ENCODE measurements at regions not wholly inside any gene's neighbourhood (a gene's known extent, or its start where the extent isn't known, plus 50 kb on each side); places are given as distances from the start of the nearest gene placed in this dataset.

DNA sequence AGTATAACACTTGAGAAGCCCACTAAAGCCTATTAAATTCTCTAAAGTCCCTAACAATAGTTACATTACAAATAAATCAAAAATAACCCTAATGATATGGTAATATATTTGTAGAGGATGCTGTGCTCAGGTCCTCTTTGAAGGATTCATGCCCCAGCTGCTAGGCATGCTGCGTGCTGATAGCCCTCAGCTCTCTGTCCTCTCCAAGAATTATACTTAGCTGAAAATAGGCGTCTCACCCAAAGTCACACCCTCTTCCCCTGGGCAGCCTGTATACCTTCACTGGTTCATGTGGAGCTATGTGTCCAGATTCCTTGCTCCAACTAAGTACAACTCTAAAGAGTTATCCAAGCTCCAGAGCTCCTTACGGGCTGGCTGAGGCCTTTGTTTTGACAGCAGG, 312.5 kb upstream of the ZNF385D start:
- no peak for FAIRE-seq
- Histone ChIP-seq H2BK15ac (ENCODE audit: low read length) (no peak overlapping the region), H3K18ac (ENCODE audit: extremely low read depth, low read length) (no peak overlapping the region), H2BK12ac (ENCODE audit: low read depth, low read length) (no peak overlapping the region), H3K4me1 (replicated peaks in 1 of 4; ENCODE audit: control insufficient read depth in 3 of 4, insufficient read depth in 4 of 4, low read length in 3 of 4) (no peaks in the 10 kb centered on the region), H4K91ac (replicated peaks; ENCODE audit: insufficient read length, low read length) (no peak overlapping the region), H3K4ac (replicated peaks; ENCODE audit: insufficient read length, low read depth, low read length) (no peak overlapping the region), H3K9ac (replicated peaks in 1 of 4; ENCODE audit: extremely low read depth in 1 of 4, low read depth in 3 of 4, low read length in 3 of 4) (no peak overlapping the region), H3K27me3 (replicated peaks in 1 of 4; ENCODE audit: control insufficient read depth in 3 of 4, extremely low read depth in 1 of 4, insufficient read depth in 3 of 4, low read length in 3 of 4) (no peaks in the 10 kb centered on the region), H3K4me3 (ENCODE audit: extremely low read depth in 1 of 4, insufficient read depth in 2 of 4, low read depth in 3 of 4, low read length in 4 of 4) (no peak overlapping the region), H2BK20ac (ENCODE audit: low read length) (no peak overlapping the region), H2BK5ac (ENCODE audit: low read depth, low read length) (no peak overlapping the region), H3K56ac (replicated peaks; ENCODE audit: insufficient read length, low read depth, low read length) (no peak overlapping the region), H3K14ac (ENCODE audit: insufficient read length) (no peak overlapping the region), H3K27ac (ENCODE audit: low read depth, low read length) (no peak overlapping the region), H3K4me2 (ENCODE audit: insufficient read depth in 1 of 2, low read depth in 2 of 2, low read length in 2 of 2) (no peak overlapping the region), H3K23ac (ENCODE audit: insufficient read length) (no peak overlapping the region), H3K23me2 (ENCODE audit: low read depth, low read length) (peaks cover 3% of the 10 kb centered on the region; the same call in 1 of the 2 replicates), H4K5ac (ENCODE audit: insufficient read length, low read depth, low read length) (no peak overlapping the region), H3K79me1 (ENCODE audit: low read depth, low read length) (no peaks in the 10 kb centered on the region), H2AFZ (ENCODE audit: low read length) (no peak overlapping the region), H2BK120ac (replicated peaks; ENCODE audit: low read depth, low read length) (no peak overlapping the region), H3K79me2 (ENCODE audit: control insufficient read depth in 1 of 2, insufficient read depth in 2 of 2, low read length in 2 of 2) (no peaks in the 10 kb centered on the region), H4K8ac (ENCODE audit: extremely low read depth, insufficient read depth, low read length) (no peak overlapping the region), H3K36me3 (ENCODE audit: control insufficient read depth in 2 of 4, insufficient read depth in 4 of 4, low read length in 3 of 4) (no peaks in the 10 kb centered on the region), H4K20me1 (replicated peaks in 1 of 2; ENCODE audit: control insufficient read depth in 1 of 2, insufficient read depth in 2 of 2, low read length in 2 of 2) (no peaks in the 10 kb centered on the region), H2AK5ac (ENCODE audit: low read depth, low read length) (no peak overlapping the region), H3K9me3 (ENCODE audit: insufficient read depth in 2 of 2, low read depth in 1 of 2, low read length in 1 of 2) (no peaks in the 10 kb centered on the region)
- CTCF ChIA-PET (ENCODE audit: partially characterized antibody): no interaction called here
- 96% methylated on average over 3 of the region's 3 CpGs; no CpG with 5 or more reads in 1 of the 2 experiments for WGBS, 2 experiments (ENCODE audit: extremely low coverage in 1 of 2, insufficient coverage in 1 of 2, insufficient read length in 1 of 2, insufficient replicate concordance in 2 of 2, low coverage in 1 of 2, low lambda C conversion rate in 2 of 2, missing lambda C conversion rate in 1 of 2)
- POLR2A ChIA-PET (ENCODE audit: partially characterized antibody): interaction anchor here (0.5 kb wide), 1 partner anchor 18 kb away, joined by 3 read pairs; no protein-coding TSS in a partner anchor
- DNase-seq (ENCODE audit: low read depth in 1 of 2, low spot score in 2 of 2): no peak
- TF ChIP-seq BCL11A (IDR thresholded peaks at IDR 0.05; ENCODE audit: low read depth in 2 of 2, low read length in 2 of 2) (no peak), RBBP5 (IDR thresholded peaks at IDR 0.05; ENCODE audit: borderline replicate concordance, low read depth, low read length) (no peak), SP2 (IDR thresholded peaks at IDR 0.05; ENCODE audit: low read length) (no peak), TAF7 (optimal IDR thresholded peaks at IDR 0.05; ENCODE audit: borderline replicate concordance, low read depth, low read length) (no peak), CHD1 (IDR thresholded peaks at IDR 0.05; ENCODE audit: low read depth, low read length) (no peak), YY1 (IDR thresholded peaks at IDR 0.05; ENCODE audit: low read depth, low read length) (no peak), TEAD4 (IDR thresholded peaks at IDR 0.05; ENCODE audit: low read depth, low read length) (no peak), PHF8 (conservative IDR thresholded peaks at IDR 0.05; ENCODE audit: low read depth, low read length) (no peak), SIRT6 (IDR thresholded peaks at IDR 0.05; ENCODE audit: low read length) (no peak), SUZ12 (IDR thresholded peaks at IDR 0.05; ENCODE audit: low read length) (no peak), HDAC2 (IDR thresholded peaks at IDR 0.05; ENCODE audit: borderline replicate concordance in 1 of 2, low read depth in 2 of 2, low read length in 2 of 2) (no peak), BRCA1 (IDR thresholded peaks at IDR 0.05; ENCODE audit: low read depth, low read length) (no peak), SIN3A (conservative IDR thresholded peaks at IDR 0.05 in 1 of 2, IDR thresholded peaks at IDR 0.05 in 1 of 2; ENCODE audit: low read depth in 1 of 2, low read length in 2 of 2) (no peak), GABPA (IDR thresholded peaks at IDR 0.05; ENCODE audit: borderline replicate concordance, insufficient read depth, low read length) (no peak), TBP (IDR thresholded peaks at IDR 0.05; ENCODE audit: low read depth, low read length) (no peak), JUND (IDR thresholded peaks at IDR 0.05; ENCODE audit: low read length) (no peak)

Data from H1 (cell line).